ENCODE measurements at regions not wholly inside any gene's neighbourhood (a gene's known extent, or its start where the extent isn't known, plus 50 kb on each side); places are given as distances from the start of the nearest gene placed in this dataset.

- peak overlapping the region in 4 of 5 donors; percentile 59 to 83 (median 75) for H3K27ac ChIP-seq
- H3K4me1 ChIP-seq = peaks cover 0 to 56% (median 17%) of the 10 kb centered on the region in 4 donors
- H3K4me3 ChIP-seq = no peak overlapping the region
- H3K27me3 ChIP-seq = no peaks in the 10 kb centered on the region
- intact Hi-C loops (cut with DNase I; ENCODE audit: low total_unique reads) = no loop called here
- no peak for DNase-seq
- TF ChIP-seq POLR2AphosphoS5 (IDR thresholded peaks at IDR 0.05) (no peak), EP300 (IDR thresholded peaks at IDR 0.05) (no peak), POLR2A (IDR thresholded peaks at IDR 0.05) (no peak), CTCF (IDR thresholded peaks at IDR 0.05) (no peak)
- 42 to 63% (median 56%) methylated on average over 6 of the region's 6 CpGs for WGBS, 5 donors
- no peaks in the 10 kb centered on the region for H3K36me3 ChIP-seq
- no peaks in the 10 kb centered on the region for H3K9me3 ChIP-seq
These were observed 111.0 kb upstream of the TGFBR2 start for GRCh38 chr3:30495172-30496065.

- intact Hi-C loops (cut with DNase I; ENCODE audit: low total_unique reads) = no loop called here
- H3K4me3 ChIP-seq = no peak overlapping the region
- H3K9me3 ChIP-seq = no peaks in the 10 kb centered on the region
- no peaks in the 10 kb centered on the region for H3K36me3 ChIP-seq
- peak in 1 of 2 donors; percentile 61 for DNase-seq
- WGBS, 5 donors = 61 to 83% (median 67%) methylated on average over 15 of the region's 15 CpGs
- H3K4me1 ChIP-seq = peaks cover 0 to 56% (median 17%) of the 10 kb centered on the region in 4 donors
- H3K27ac ChIP-seq = peak overlapping the region; percentile 45 to 83 (median 69)
- TF ChIP-seq POLR2A (IDR thresholded peaks at IDR 0.05) (no peak), POLR2AphosphoS5 (IDR thresholded peaks at IDR 0.05) (peak in 2 of 3 donors; percentile 25 to 33), EP300 (IDR thresholded peaks at IDR 0.05) (peak; percentile 40)
- no peaks in the 10 kb centered on the region for H3K27me3 ChIP-seq
These were observed 110.1 kb upstream of the TGFBR2 start for GRCh38 chr3:30496066-30496966.

GRCh38 chr3:30498587-30498967 is 107.8 kb upstream of the TGFBR2 start:
- H3K9me3 ChIP-seq = no peaks in the 10 kb centered on the region
- no peaks in the 10 kb centered on the region for H3K27me3 ChIP-seq
- H3K36me3 ChIP-seq = no peaks in the 10 kb centered on the region
- no peak for DNase-seq
- 92 to 100% (median 97%) methylated on average over 1 of the region's 1 CpG for WGBS, 5 donors
- H3K27ac ChIP-seq = peak overlapping the region in 1 of 5 donors; percentile 19
- H3K4me1 ChIP-seq = peaks cover 0 to 49% (median 13%) of the 10 kb centered on the region in 4 donors
- intact Hi-C loops (cut with DNase I; ENCODE audit: low total_unique reads) = no loop called here
- TF ChIP-seq POLR2A (IDR thresholded peaks at IDR 0.05) (no peak), EP300 (IDR thresholded peaks at IDR 0.05) (no peak), CTCF (IDR thresholded peaks at IDR 0.05) (no peak), POLR2AphosphoS5 (IDR thresholded peaks at IDR 0.05) (no peak)
- H3K4me3 ChIP-seq = no peak overlapping the region

GRCh38 chr3:30500666-30501399 is 105.6 kb upstream of the TGFBR2 start:
- H3K4me1 ChIP-seq = peaks cover 0 to 28% (median 8%) of the 10 kb centered on the region in 4 donors
- H3K4me3 ChIP-seq = no peak overlapping the region
- TF ChIP-seq POLR2AphosphoS5 (IDR thresholded peaks at IDR 0.05) = no peak
- TF ChIP-seq EP300 (IDR thresholded peaks at IDR 0.05) = no peak
- no peak for TF ChIP-seq POLR2A (IDR thresholded peaks at IDR 0.05)
- TF ChIP-seq CTCF (IDR thresholded peaks at IDR 0.05) = no peak
- 82 to 93% (median 87%) methylated on average over 7 of the region's 7 CpGs for WGBS, 5 donors
- H3K9me3 ChIP-seq = no peaks in the 10 kb centered on the region
- no peaks in the 10 kb centered on the region for H3K27me3 ChIP-seq
- DNase-seq = no peak
- intact Hi-C loops (cut with DNase I; ENCODE audit: low total_unique reads) = no loop called here
- H3K27ac ChIP-seq = no peak overlapping the region
- no peaks in the 10 kb centered on the region for H3K36me3 ChIP-seq
